H1 (cell line): ENCODE measurements at regions not wholly inside any gene's neighbourhood (a gene's known extent, or its start where the extent isn't known, plus 50 kb on each side); places are given as distances from the start of the nearest gene placed in this dataset.

Experiments
- CTCF ChIA-PET: fragments of 300-600 bp; sonication (Branson Sonifier 250); formaldehyde crosslinking; loops from one replicate; lab custom pipeline; 2021; ENCODE audit not compliant: partially characterized antibody; lab: Charles Lee
- POLR2A ChIA-PET: fragments of 300-600 bp; sonication (Branson Sonifier 250); formaldehyde crosslinking; loops from one replicate; lab custom pipeline; 2021; ENCODE audit warnings: inconsistent platforms; ENCODE audit not compliant: partially characterized antibody; lab: Charles Lee
- DNase-seq, 2 experiments: peaks; one replicate each; pipeline versions ENCODE4 v3.0.0 to v3.0.0-alpha.2; 2010 to 2022; ENCODE audit warnings: low spot score in 2 of 2, low read depth in 1 of 2, mixed read lengths in 1 of 2
- FAIRE-seq: peaks from 2 replicates; lab custom pipeline; 2011; peaks lifted over from hg19 to GRCh38; lab: Jason Lieb, UNC
- H2AFZ ChIP-seq: 2 replicates; pipeline ENCODE4 v1.8.1; 2012; ENCODE audit warnings: low read length, inconsistent platforms
- H2AK5ac ChIP-seq: 2 replicates; pipeline ENCODE4 v1.6.1; 2013; ENCODE audit warnings: low read depth, low read length
- H2BK120ac ChIP-seq: replicated peaks from 2 replicates; pipeline ENCODE3; 2013; ENCODE audit warnings: low read depth, low read length, inconsistent platforms
- H2BK12ac ChIP-seq: 2 replicates; pipeline ENCODE4 v1.6.1; 2013; ENCODE audit warnings: low read depth, low read length
- H2BK15ac ChIP-seq: 2 replicates; pipeline ENCODE4 v1.6.1; 2013; ENCODE audit warnings: low read length
- H2BK20ac ChIP-seq: 2 replicates; pipeline ENCODE4 v1.6.1; 2013; ENCODE audit warnings: low read length
- H2BK5ac ChIP-seq: 2 replicates; pipeline ENCODE4 v1.6.1; 2013; ENCODE audit warnings: low read depth, low read length
- H3K14ac ChIP-seq: 2 replicates; pipeline ENCODE4 v1.6.1; 2013; ENCODE audit warnings: inconsistent platforms; ENCODE audit not compliant: insufficient read length
- H3K18ac ChIP-seq: 2 replicates; pipeline ENCODE4 v1.6.1; 2013; ENCODE audit warnings: low read length; ENCODE audit errors: extremely low read depth
- H3K23ac ChIP-seq: 2 replicates; pipeline ENCODE4 v1.6.1; 2013; ENCODE audit warnings: inconsistent platforms; ENCODE audit not compliant: insufficient read length
- H3K23me2 ChIP-seq: 2 replicates; pipeline ENCODE4 v1.6.1; 2013; ENCODE audit warnings: low read depth, low read length
- H3K27ac ChIP-seq: 2 replicates; pipeline ENCODE4 v1.6.1; 2011; ENCODE audit warnings: low read depth, low read length, inconsistent platforms
- H3K27me3 ChIP-seq, 4 experiments: replicated peaks in 1 of 4; 1 replicate in 1 of 4; 2 replicates in 3 of 4; pipeline versions ENCODE4 v1.6.1 to v1.8.1; 2011 to 2013; ENCODE audit warnings: low read length in 3 of 4, mild to moderate bottlenecking in 3 of 4, inconsistent platforms in 2 of 4, mixed read lengths in 2 of 4, moderate library complexity in 1 of 4; ENCODE audit not compliant: control insufficient read depth in 3 of 4, insufficient read depth in 3 of 4; ENCODE audit errors: extremely low read depth in 1 of 4
- H3K36me3 ChIP-seq, 4 experiments: 2 replicates each; pipeline versions ENCODE4 v1.6.1 to v1.8.1; 2011 to 2013; ENCODE audit warnings: mild to moderate bottlenecking in 4 of 4, low read length in 3 of 4, moderate library complexity in 2 of 4, control low read depth in 1 of 4, inconsistent platforms in 1 of 4; ENCODE audit not compliant: insufficient read depth in 4 of 4, control insufficient read depth in 2 of 4
- H3K4ac ChIP-seq: replicated peaks from 2 replicates; pipeline ENCODE3; 2013; ENCODE audit warnings: low read length, low read depth, mixed read lengths, inconsistent platforms; ENCODE audit not compliant: insufficient read length
- H3K4me1 ChIP-seq, 4 experiments: replicated peaks in 1 of 4; 1 replicate in 1 of 4; 2 replicates in 3 of 4; pipeline versions ENCODE4 v1.6.1 to v1.8.1; 2011 to 2013; ENCODE audit warnings: low read length in 3 of 4, inconsistent platforms in 2 of 4, mixed read lengths in 1 of 4; ENCODE audit not compliant: insufficient read depth in 4 of 4, control insufficient read depth in 3 of 4
- H3K4me2 ChIP-seq, 2 experiments: 2 replicates each; pipeline versions ENCODE4 v1.6.1 to v1.8.1; 2011 to 2013; ENCODE audit warnings: low read depth in 2 of 2, low read length in 2 of 2, control low read depth in 1 of 2, inconsistent platforms in 1 of 2, mild to moderate bottlenecking in 1 of 2; ENCODE audit not compliant: insufficient read depth in 1 of 2
- H3K4me3 ChIP-seq, 4 experiments: fragments of 200-600, 300-600 bp in 1 of 4; sonication (generic), shearing (Covaris generic), sonication (Bioruptor Twin) in 1 of 4; 2 replicates each; pipeline versions ENCODE4 v1.5.1 to v1.8.1; 2011 to 2016; ENCODE audit warnings: low read length in 4 of 4, low read depth in 3 of 4, control low read depth in 2 of 4, inconsistent platforms in 2 of 4, mild to moderate bottlenecking in 2 of 4, mixed read lengths in 1 of 4, moderate library complexity in 1 of 4; ENCODE audit not compliant: insufficient read depth in 2 of 4; ENCODE audit errors: extremely low read depth in 1 of 4
- H3K56ac ChIP-seq: replicated peaks from 2 replicates; pipeline ENCODE3; 2013; ENCODE audit warnings: low read depth, mild to moderate bottlenecking, mixed read lengths, low read length, inconsistent platforms; ENCODE audit not compliant: insufficient read length
- H3K79me1 ChIP-seq: 2 replicates; pipeline ENCODE4 v1.6.1; 2013; ENCODE audit warnings: low read depth, low read length, control low read depth
- H3K79me2 ChIP-seq, 2 experiments: 2 replicates each; pipeline versions ENCODE4 v1.6.1 to v1.8.1; 2012 to 2013; ENCODE audit warnings: low read length in 2 of 2, mild to moderate bottlenecking in 2 of 2, inconsistent platforms in 1 of 2; ENCODE audit not compliant: insufficient read depth in 2 of 2, control insufficient read depth in 1 of 2
- H3K9ac ChIP-seq, 4 experiments: replicated peaks in 1 of 4; 1 replicate in 1 of 4; 2 replicates in 3 of 4; pipeline versions ENCODE4 v1.6.1 to v1.8.1; 2011 to 2013; ENCODE audit warnings: low read depth in 3 of 4, low read length in 3 of 4, control low read depth in 2 of 4, mild to moderate bottlenecking in 2 of 4, moderate library complexity in 2 of 4, inconsistent platforms in 1 of 4; ENCODE audit errors: extremely low read depth in 1 of 4
- H3K9me3 ChIP-seq, 2 experiments: 2 replicates each; pipeline versions ENCODE4 v1.6.1 to v1.8.1; 2012 to 2013; ENCODE audit warnings: mild to moderate bottlenecking in 2 of 2, moderate library complexity in 2 of 2, control low read depth in 1 of 2, inconsistent platforms in 1 of 2, low read depth in 1 of 2, low read length in 1 of 2, mixed read lengths in 1 of 2; ENCODE audit not compliant: insufficient read depth in 2 of 2
- H4K20me1 ChIP-seq, 2 experiments: replicated peaks in 1 of 2; 2 replicates each; pipeline versions ENCODE3 to v1.8.1; 2011 to 2013; ENCODE audit warnings: inconsistent platforms in 2 of 2, low read length in 2 of 2, mild to moderate bottlenecking in 1 of 2; ENCODE audit not compliant: insufficient read depth in 2 of 2, control insufficient read depth in 1 of 2
- H4K5ac ChIP-seq: 2 replicates; pipeline ENCODE4 v1.6.1; 2013; ENCODE audit warnings: low read length, low read depth, mixed read lengths, inconsistent platforms; ENCODE audit not compliant: insufficient read length
- H4K8ac ChIP-seq: 2 replicates; pipeline ENCODE4 v1.8.0; 2013; ENCODE audit warnings: mild to moderate bottlenecking, moderate library complexity, low read length, inconsistent platforms; ENCODE audit not compliant: insufficient read depth; ENCODE audit errors: extremely low read depth
- H4K91ac ChIP-seq: replicated peaks from 2 replicates; pipeline ENCODE3; 2013; ENCODE audit warnings: low read length, mixed read lengths, inconsistent platforms; ENCODE audit not compliant: insufficient read length
- ATF2 ChIP-seq: IDR thresholded peaks from 2 replicates; pipeline ENCODE4 v1.6.1; 2012; ENCODE audit warnings: low read length, inconsistent platforms
- BACH1 ChIP-seq: IDR thresholded peaks from 2 replicates; pipeline ENCODE4 v1.6.1; 2012; ENCODE audit warnings: low read length, improper control_type of control experiment
- CTBP2 ChIP-seq: IDR thresholded peaks from 2 replicates; pipeline ENCODE4 v1.7.0; 2011; ENCODE audit warnings: borderline replicate concordance, mild to moderate bottlenecking, moderate library complexity, mixed read lengths, low read length; ENCODE audit not compliant: insufficient read depth, insufficient read length
- E2F6 ChIP-seq: IDR thresholded peaks from 2 replicates; pipeline ENCODE4 v1.6.1; 2012; ENCODE audit warnings: inconsistent platforms
- FOSL1 ChIP-seq: IDR thresholded peaks from 2 replicates; pipeline ENCODE4 v1.6.1; 2011; ENCODE audit warnings: mild to moderate bottlenecking, low read depth, low read length, moderate library complexity; ENCODE audit not compliant: insufficient read depth
- GABPA ChIP-seq: IDR thresholded peaks from 2 replicates; pipeline ENCODE4 v1.6.1; 2011; ENCODE audit warnings: mild to moderate bottlenecking, low read length, moderate library complexity, borderline replicate concordance; ENCODE audit not compliant: insufficient read depth
- JUN ChIP-seq: IDR thresholded peaks from 2 replicates; pipeline ENCODE4 v1.6.1; 2011; ENCODE audit warnings: low read depth, mild to moderate bottlenecking, improper control_type of control experiment, low read length
- JUND ChIP-seq: IDR thresholded peaks from 2 replicates; pipeline ENCODE4 v1.6.1; 2011; ENCODE audit warnings: mild to moderate bottlenecking, improper control_type of control experiment, low read length
- PHF8 ChIP-seq: fragments of 200-600 bp; sonication (generic); conservative IDR thresholded peaks from 2 replicates; pipeline ENCODE4 v1.7.1; 2012; ENCODE audit warnings: low read depth, mild to moderate bottlenecking, inconsistent platforms, low read length, moderate library complexity
- SP1 ChIP-seq: IDR thresholded peaks from 2 replicates; pipeline ENCODE4 v1.6.1; 2011; ENCODE audit warnings: low read depth, low read length
- SP4 ChIP-seq: IDR thresholded peaks from 2 replicates; pipeline ENCODE4 v1.6.1; 2012; ENCODE audit warnings: low read length, inconsistent platforms
- USF2 ChIP-seq: IDR thresholded peaks from 2 replicates; pipeline ENCODE4 v1.6.1; 2011; ENCODE audit warnings: low read length, improper control_type of control experiment
- WGBS, 2 experiments: shearing (Covaris generic) in 1 of 2; methylation state at CpG; one replicate each; pipeline versions ENCODE4 v1.1.6 to v1.1.7; 2013 to 2015; ENCODE audit warnings: low lambda C conversion rate in 2 of 2, mixed read lengths in 2 of 2, inconsistent platforms in 1 of 2, low coverage in 1 of 2, missing lambda C conversion rate in 1 of 2; ENCODE audit not compliant: insufficient replicate concordance in 2 of 2, insufficient coverage in 1 of 2, insufficient read length in 1 of 2; ENCODE audit errors: extremely low coverage in 1 of 2, missing lambda C conversion rate in 1 of 2; 5-methylcytosine and 5-hydroxymethylcytosine counted together

GRCh38 chr2:236346366-236346765 lies 82.2 kb upstream of the ASB18 start:
- Histone ChIP-seq H3K36me3 (no peaks in the 10 kb centered on the region), H3K4me2 (no peak overlapping the region), H2BK12ac (no peak overlapping the region), H3K4me3 (no peak overlapping the region), H3K4ac (no peak overlapping the region), H3K79me1 (no peaks in the 10 kb centered on the region), H3K23ac (no peak overlapping the region), H4K91ac (no peak overlapping the region), H4K8ac (no peak overlapping the region; the same call in 1 of the 2 replicates), H2BK15ac (no peak overlapping the region), H2BK5ac (no peak overlapping the region), H3K18ac (no peak overlapping the region), H3K9ac (no peak overlapping the region), H3K27me3 (no peaks in the 10 kb centered on the region), H2BK20ac (no peak overlapping the region), H3K79me2 (no peaks in the 10 kb centered on the region), H3K27ac (no peak overlapping the region), H3K9me3 (no peaks in the 10 kb centered on the region), H4K20me1 (no peaks in the 10 kb centered on the region), H2BK120ac (no peak overlapping the region), H3K14ac (no peak overlapping the region), H2AFZ (no peak overlapping the region), H3K56ac (no peak overlapping the region), H3K4me1 (peaks cover 0 to 8% (median 5%) of the 10 kb centered on the region in 4 experiments; a peak in 3 of 7 replicates), H3K23me2 (no peaks in the 10 kb centered on the region), H2AK5ac (no peak overlapping the region), H4K5ac (no peak overlapping the region)
- 78% methylated on average over 6 of the region's 6 CpGs; no CpG with 5 or more reads in 1 of the 2 experiments for WGBS, 2 experiments
- FAIRE-seq, result no peak
- POLR2A ChIA-PET, result no interaction called here
- peak in 1 of 2 experiments; percentile 30 for DNase-seq
- CTCF ChIA-PET, result no interaction called here
- TF ChIP-seq FOSL1 (no peak), JUN (no peak), PHF8 (no peak), BACH1 (no peak), ATF2 (no peak), SP1 (no peak), USF2 (no peak), E2F6 (no peak), GABPA (no peak), SP4 (no peak), CTBP2 (no peak), JUND (no peak)
